Endothelial cell of umbilical vein (primary cell): ENCODE measurements at regions not wholly inside any gene's neighbourhood (a gene's known extent, or its start where the extent isn't known, plus 50 kb on each side); places are given as distances from the start of the nearest gene placed in this dataset.

Experiments used
- BruUV-seq: library from RNA; stranded (reverse); fragments of 400-500 nt; replicated peaks from 2 replicates; lab custom pipeline; 2021; lab: Mats Ljungman, UMichigan
- CTCF ChIA-PET: fragments of 300-600, 350-600 bp; sonication (Branson Sonifier 250); formaldehyde crosslinking; loops from one replicate; lab custom pipeline; 2021; ENCODE audit warnings: antibody characterized with exemption, inconsistent platforms; lab: Charles Lee
- POLR2A ChIA-PET: fragments of 300-600, 350-600 bp; sonication (Branson Sonifier 250); formaldehyde crosslinking; loops from one replicate; lab custom pipeline; 2021; ENCODE audit warnings: antibody characterized with exemption, inconsistent platforms; lab: Charles Lee
- DNase-seq: peaks from one replicate; pipeline ENCODE4 v3.0.0-alpha.2; 2011; ENCODE audit warnings: low read depth, low spot score
- FAIRE-seq: peaks from 2 replicates; lab custom pipeline; 2011; peaks lifted over from hg19 to GRCh38; lab: Jason Lieb, UNC
- H2AFZ ChIP-seq: 2 replicates; pipeline ENCODE4 v1.6.0; 2012; ENCODE audit warnings: low read depth, low read length, control low read depth, inconsistent platforms
- H3K27ac ChIP-seq: 2 replicates; pipeline ENCODE4 v1.5.1; 2011; ENCODE audit warnings: low read depth, mild to moderate bottlenecking, control low read depth, low read length, moderate library complexity; ENCODE audit not compliant: insufficient read depth
- H3K27me3 ChIP-seq, 2 experiments: 2 replicates each; pipeline versions ENCODE4 v1.6.0 to v1.6.1; 2011; ENCODE audit warnings: low read length in 2 of 2, mixed read lengths in 1 of 2; ENCODE audit not compliant: control insufficient read depth in 2 of 2, insufficient read depth in 2 of 2
- H3K36me3 ChIP-seq, 2 experiments: 2 replicates in 1 of 2; 3 replicates in 1 of 2; pipeline ENCODE4 v1.5.1; 2011; ENCODE audit warnings: low read length in 2 of 2, mild to moderate bottlenecking in 1 of 2, moderate library complexity in 1 of 2; ENCODE audit not compliant: control insufficient read depth in 2 of 2, insufficient read depth in 2 of 2; ENCODE audit errors: extremely low read depth in 1 of 2
- H3K4me1 ChIP-seq: 3 replicates; pipeline ENCODE4 v1.5.1; 2011; ENCODE audit warnings: mild to moderate bottlenecking, low read length; ENCODE audit not compliant: control insufficient read depth, insufficient read depth; ENCODE audit errors: extremely low read depth
- H3K4me2 ChIP-seq: 2 replicates; pipeline ENCODE4 v1.6.1; 2011; ENCODE audit warnings: low read length, control low read depth, mixed read lengths; ENCODE audit not compliant: insufficient read depth
- H3K4me3 ChIP-seq, 3 experiments: fragments of 200-600 bp in 1 of 3; sonication (generic), shearing (Covaris generic) in 1 of 3; replicated peaks in 1 of 3; 2 replicates each; pipeline ENCODE4 v1.5.1; 2011 to 2016; ENCODE audit warnings: control low read depth in 3 of 3, low read length in 3 of 3, mild to moderate bottlenecking in 2 of 3, inconsistent platforms in 1 of 3, low read depth in 1 of 3, moderate library complexity in 1 of 3; ENCODE audit not compliant: insufficient read depth in 1 of 3
- H3K79me2 ChIP-seq: 2 replicates; pipeline ENCODE4 v1.6.0; 2012; ENCODE audit warnings: low read length, inconsistent platforms; ENCODE audit not compliant: control insufficient read depth, insufficient read depth
- H3K9ac ChIP-seq: replicated peaks from 2 replicates; pipeline ENCODE3; 2011; ENCODE audit warnings: low read length, control low read depth; ENCODE audit not compliant: insufficient read depth; ENCODE audit errors: extremely low read depth
- H3K9me1 ChIP-seq: replicated peaks from 3 replicates; pipeline ENCODE4 v1.6.0; 2011; ENCODE audit warnings: mild to moderate bottlenecking, low read length; ENCODE audit not compliant: control insufficient read depth, insufficient read depth; ENCODE audit errors: extremely low read depth
- H3K9me3 ChIP-seq: replicated peaks from 2 replicates; pipeline ENCODE4 v1.5.1; 2012; ENCODE audit warnings: low read length, inconsistent platforms; ENCODE audit not compliant: control insufficient read depth, insufficient read depth
- H4K20me1 ChIP-seq: replicated peaks from 2 replicates; pipeline ENCODE3; 2011; ENCODE audit warnings: mild to moderate bottlenecking, low read length; ENCODE audit not compliant: control insufficient read depth, insufficient read depth; ENCODE audit errors: extremely low read depth
- EZH2 ChIP-seq: IDR thresholded peaks from 2 replicates; pipeline ENCODE4 v1.6.1; 2012; ENCODE audit warnings: borderline replicate concordance, low read depth, mild to moderate bottlenecking, moderate library complexity, low read length, inconsistent platforms; ENCODE audit not compliant: severe bottlenecking
- FOS ChIP-seq: IDR thresholded peaks from 2 replicates; pipeline ENCODE4 v1.6.1; 2011; ENCODE audit warnings: mild to moderate bottlenecking, low read length, moderate library complexity, borderline replicate concordance; ENCODE audit not compliant: insufficient read depth
- GATA2 ChIP-seq: IDR thresholded peaks from 2 replicates; pipeline ENCODE4 v1.7.0; 2011; ENCODE audit warnings: low read depth, mild to moderate bottlenecking, moderate library complexity, mixed read lengths, low read length; ENCODE audit not compliant: insufficient read length, insufficient read depth
- JUN ChIP-seq: IDR thresholded peaks from 2 replicates; pipeline ENCODE4 v1.6.1; 2011; ENCODE audit warnings: borderline replicate concordance, low read depth; ENCODE audit not compliant: insufficient read length, insufficient read depth
- MAX ChIP-seq: IDR thresholded peaks from 2 replicates; pipeline ENCODE4 v1.6.1; 2011; ENCODE audit not compliant: insufficient read depth, insufficient read length
- MYC ChIP-seq: IDR thresholded peaks from one replicate; pipeline ENCODE4 v1.6.1; 2011; ENCODE audit warnings: mild to moderate bottlenecking, low read depth, low read length
- POLR2A ChIP-seq: IDR thresholded peaks from 2 replicates; pipeline ENCODE4 v1.6.1; 2012; ENCODE audit warnings: low read depth, mild to moderate bottlenecking, control low read depth, low read length
- POLR2AphosphoS5 ChIP-seq: IDR thresholded peaks from 2 replicates; pipeline ENCODE4 v1.6.1; 2012; ENCODE audit warnings: low read depth, mild to moderate bottlenecking, control low read depth, low read length, moderate library complexity; ENCODE audit not compliant: insufficient read depth
- dilution Hi-C: fragments of 300-500 bp; cut with MboI; formaldehyde crosslinking; loops from one replicate; pipeline ENCODE4 v1.15.0; 2019; ENCODE audit warnings: low sequenced_read_pairs; ENCODE audit not compliant: extremely low pct_ligation_motif_present
- intact Hi-C: fragments of 100-400 bp; cut with micrococcal nuclease; formaldehyde crosslinking; loops from one replicate; pipeline ENCODE4 v1.10.0; 2022
- TF ChIP-seq, protein P1 (sequence below), 2 donors: IDR thresholded peaks; 1 replicate in 1 of 2; 2 replicates in 1 of 2; pipeline ENCODE4 v1.5.1; 2011; ENCODE audit warnings: low read length in 2 of 2, mild to moderate bottlenecking in 2 of 2, moderate library complexity in 2 of 2, control low read depth in 1 of 2, inconsistent platforms in 1 of 2, low read depth in 1 of 2; ENCODE audit not compliant: insufficient read depth in 1 of 2; ENCODE audit errors: extremely low read depth in 1 of 2

- CTCF ChIA-PET, result interaction anchor here (0.6 to 5.8 kb wide), 42 partner anchors 8 to 804 kb away, joined by 3 to 87 read pairs (median 4); partner anchors contain the start of gene INHBA
Observed at GRCh38 chr7:41003611-41003940, 699.3 kb downstream of the INHBA start.

GRCh38 chr7:41002741-41003610 lies 699.9 kb downstream of the INHBA start:
- Histone ChIP-seq H3K79me2 (no peaks in the 10 kb centered on the region), H3K4me1 (no peaks in the 10 kb centered on the region), H3K27ac (no peak overlapping the region), H3K9me1 (no peaks in the 10 kb centered on the region), H3K36me3 (no peaks in the 10 kb centered on the region), H3K4me3 (no peak overlapping the region), H4K20me1 (no peaks in the 10 kb centered on the region), H3K4me2 (no peak overlapping the region), H3K9ac (no peak overlapping the region), H2AFZ (no peak overlapping the region), H3K9me3 (no peaks in the 10 kb centered on the region), H3K27me3 (no peaks in the 10 kb centered on the region)
- dilution Hi-C loops (no loop called here), intact Hi-C loops (loop anchor here (1.0 to 10.0 kb wide), 7 partner anchors 187 to 771 kb away; no protein-coding TSS in a partner anchor)
- DNase-seq (peak; percentile 80), FAIRE-seq (peak; percentile 76)
- TF ChIP-seq GATA2 (no peak), MAX (no peak)
- TF ChIP-seq, protein P1, sequence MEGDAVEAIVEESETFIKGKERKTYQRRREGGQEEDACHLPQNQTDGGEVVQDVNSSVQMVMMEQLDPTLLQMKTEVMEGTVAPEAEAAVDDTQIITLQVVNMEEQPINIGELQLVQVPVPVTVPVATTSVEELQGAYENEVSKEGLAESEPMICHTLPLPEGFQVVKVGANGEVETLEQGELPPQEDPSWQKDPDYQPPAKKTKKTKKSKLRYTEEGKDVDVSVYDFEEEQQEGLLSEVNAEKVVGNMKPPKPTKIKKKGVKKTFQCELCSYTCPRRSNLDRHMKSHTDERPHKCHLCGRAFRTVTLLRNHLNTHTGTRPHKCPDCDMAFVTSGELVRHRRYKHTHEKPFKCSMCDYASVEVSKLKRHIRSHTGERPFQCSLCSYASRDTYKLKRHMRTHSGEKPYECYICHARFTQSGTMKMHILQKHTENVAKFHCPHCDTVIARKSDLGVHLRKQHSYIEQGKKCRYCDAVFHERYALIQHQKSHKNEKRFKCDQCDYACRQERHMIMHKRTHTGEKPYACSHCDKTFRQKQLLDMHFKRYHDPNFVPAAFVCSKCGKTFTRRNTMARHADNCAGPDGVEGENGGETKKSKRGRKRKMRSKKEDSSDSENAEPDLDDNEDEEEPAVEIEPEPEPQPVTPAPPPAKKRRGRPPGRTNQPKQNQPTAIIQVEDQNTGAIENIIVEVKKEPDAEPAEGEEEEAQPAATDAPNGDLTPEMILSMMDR (IDR thresholded peaks at IDR 0.05; ENCODE audit: extremely low read depth in 1 of 2, insufficient read depth in 1 of 2, low read depth in 1 of 2, low read length in 2 of 2), result peak; percentile 73 to 77
- ChIA-PET POLR2A (no interaction called here), CTCF (interaction anchor here (0.5 to 5.8 kb wide), 45 partner anchors 9 to 1896 kb away, joined by 3 to 87 read pairs (median 3); partner anchors contain the start of gene INHBA)
- BruUV-seq, result no TSS peak

More at GRCh38 chr7:41003611-41003940, 699.3 kb downstream of the INHBA start:
- H3K4me2 ChIP-seq, result no peak overlapping the region
- intact Hi-C loops (loop anchor here (1.0 to 10.0 kb wide), 7 partner anchors 187 to 771 kb away; no protein-coding TSS in a partner anchor), dilution Hi-C loops (no loop called here)
- no peaks in the 10 kb centered on the region for H3K4me1 ChIP-seq
- no peak overlapping the region for H3K9ac ChIP-seq
- H3K27ac ChIP-seq, result no peak overlapping the region
- POLR2A ChIA-PET, result no interaction called here
- TF ChIP-seq POLR2AphosphoS5 (no peak), MYC (no peak), MAX (no peak), EZH2 (no peak), JUN (no peak), POLR2A (no peak), FOS (no peak)
- no peak overlapping the region for H2AFZ ChIP-seq
- no peaks in the 10 kb centered on the region for H3K27me3 ChIP-seq
- DNase-seq, result no peak
- H3K4me3 ChIP-seq, result no peak overlapping the region
- no peaks in the 10 kb centered on the region for H3K79me2 ChIP-seq
- no peaks in the 10 kb centered on the region for H3K9me3 ChIP-seq
- FAIRE-seq, result no peak
- no peaks in the 10 kb centered on the region for H4K20me1 ChIP-seq
- H3K9me1 ChIP-seq, result no peaks in the 10 kb centered on the region
- no peaks in the 10 kb centered on the region for H3K36me3 ChIP-seq
- BruUV-seq, result no TSS peak
